ENCODE measurements at regions not wholly inside any gene's neighbourhood (a gene's known extent, or its start where the extent isn't known, plus 50 kb on each side); places are given as distances from the start of the nearest gene placed in this dataset.

DNA sequence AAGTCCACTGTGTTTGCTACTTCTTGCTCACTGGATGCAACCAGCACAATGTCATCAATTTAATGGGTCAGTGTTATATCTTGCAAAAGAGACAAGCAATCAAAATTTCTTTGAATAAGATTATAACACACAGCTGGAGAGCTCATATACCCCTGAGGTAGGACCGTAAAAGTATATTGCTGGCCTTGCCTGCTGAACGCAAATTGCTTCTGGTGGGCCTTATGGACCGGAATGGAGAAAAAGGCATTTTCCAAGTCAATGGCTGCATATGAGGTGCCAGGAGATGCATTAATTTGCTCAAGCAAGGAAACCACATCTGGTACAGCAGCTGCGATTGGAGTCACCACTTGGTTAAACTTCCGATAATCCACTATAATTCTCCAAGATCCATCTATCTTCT, 119.1 kb downstream of the ZNF280B start:
- TF ChIP-seq, protein P1, sequence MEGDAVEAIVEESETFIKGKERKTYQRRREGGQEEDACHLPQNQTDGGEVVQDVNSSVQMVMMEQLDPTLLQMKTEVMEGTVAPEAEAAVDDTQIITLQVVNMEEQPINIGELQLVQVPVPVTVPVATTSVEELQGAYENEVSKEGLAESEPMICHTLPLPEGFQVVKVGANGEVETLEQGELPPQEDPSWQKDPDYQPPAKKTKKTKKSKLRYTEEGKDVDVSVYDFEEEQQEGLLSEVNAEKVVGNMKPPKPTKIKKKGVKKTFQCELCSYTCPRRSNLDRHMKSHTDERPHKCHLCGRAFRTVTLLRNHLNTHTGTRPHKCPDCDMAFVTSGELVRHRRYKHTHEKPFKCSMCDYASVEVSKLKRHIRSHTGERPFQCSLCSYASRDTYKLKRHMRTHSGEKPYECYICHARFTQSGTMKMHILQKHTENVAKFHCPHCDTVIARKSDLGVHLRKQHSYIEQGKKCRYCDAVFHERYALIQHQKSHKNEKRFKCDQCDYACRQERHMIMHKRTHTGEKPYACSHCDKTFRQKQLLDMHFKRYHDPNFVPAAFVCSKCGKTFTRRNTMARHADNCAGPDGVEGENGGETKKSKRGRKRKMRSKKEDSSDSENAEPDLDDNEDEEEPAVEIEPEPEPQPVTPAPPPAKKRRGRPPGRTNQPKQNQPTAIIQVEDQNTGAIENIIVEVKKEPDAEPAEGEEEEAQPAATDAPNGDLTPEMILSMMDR (conservative IDR thresholded peaks at IDR 0.05): no peak
- Mint-ChIP-seq H3K4me3 (no peak overlapping the region), H3K4me1 (peaks cover 18% of the 10 kb centered on the region), H3K27me3 (ENCODE audit: insufficient read depth) (peaks cover 99% of the 10 kb centered on the region), H3K27ac (no peak overlapping the region), H3K9me3 (peaks cover 11% of the 10 kb centered on the region), H3K36me3 (ENCODE audit: low read depth) (no peaks in the 10 kb centered on the region)
- Histone ChIP-seq H3K27ac (ENCODE audit: low read depth, low read length) (no peak overlapping the region), H3K9me3 (ENCODE audit: control insufficient read depth, low read length) (peaks cover 12% of the 10 kb centered on the region), H3K27me3 (ENCODE audit: control insufficient read depth, insufficient read depth, low read length, poor library complexity, severe bottlenecking) (peaks cover 89% of the 10 kb centered on the region), H3K36me3 (ENCODE audit: control insufficient read depth, insufficient read depth, low read length) (no peaks in the 10 kb centered on the region), H3K9ac (ENCODE audit: extremely low read depth, low read length, poor library complexity, severe bottlenecking) (no peak overlapping the region), H3K4me3 (ENCODE audit: low read length) (no peak overlapping the region), H3K4me1 (ENCODE audit: control insufficient read depth, insufficient read depth, low read length) (peaks cover 8% of the 10 kb centered on the region)
- WGBS, 2 experiments (ENCODE audit: insufficient coverage in 1 of 2, insufficient read length in 1 of 2): 95 to 96% methylated on average over 4 to 5 of the region's 5 CpGs
- no peak for DNase-seq

GRCh38 chr22:22390989-22391388, 117.6 kb downstream of the ZNF280B start:
- Histone ChIP-seq H3K27me3 (ENCODE audit: control insufficient read depth, insufficient read depth, low read length, poor library complexity, severe bottlenecking) (peaks cover 89% of the 10 kb centered on the region), H3K27ac (ENCODE audit: low read depth, low read length) (no peak overlapping the region), H3K9me3 (ENCODE audit: control insufficient read depth, low read length) (peaks cover 12% of the 10 kb centered on the region), H3K4me1 (ENCODE audit: control insufficient read depth, insufficient read depth, low read length) (peaks cover 8% of the 10 kb centered on the region), H3K36me3 (ENCODE audit: control insufficient read depth, insufficient read depth, low read length) (no peaks in the 10 kb centered on the region), H3K9ac (ENCODE audit: extremely low read depth, low read length, poor library complexity, severe bottlenecking) (no peak overlapping the region), H3K4me3 (ENCODE audit: low read length) (no peak overlapping the region)
- Mint-ChIP-seq H3K4me3 (no peak overlapping the region), H3K9me3 (peaks cover 11% of the 10 kb centered on the region), H3K27me3 (ENCODE audit: insufficient read depth) (peaks cover 99% of the 10 kb centered on the region), H3K36me3 (ENCODE audit: low read depth) (no peaks in the 10 kb centered on the region), H3K27ac (no peak overlapping the region), H3K4me1 (peaks cover 18% of the 10 kb centered on the region)
- WGBS, 2 experiments (ENCODE audit: insufficient coverage in 1 of 2, insufficient read length in 1 of 2): 86 to 92% methylated on average over 4 of the region's 4 CpGs
- TF ChIP-seq, protein P1 (conservative IDR thresholded peaks at IDR 0.05): no peak
- DNase-seq: no peak

GRCh38 chr22:22391543-22391942, 117.0 kb downstream of the ZNF280B start:
- H3K27me3 ChIP-seq (ENCODE audit: control insufficient read depth, insufficient read depth, low read length, poor library complexity, severe bottlenecking): peaks cover 89% of the 10 kb centered on the region
- DNase-seq: no peak

More at GRCh38 chr22:22391543-22391942, 117.0 kb downstream of the ZNF280B start:
- no peak overlapping the region for H3K27ac Mint-ChIP-seq
- Histone ChIP-seq H3K9ac (ENCODE audit: extremely low read depth, low read length, poor library complexity, severe bottlenecking) (no peak overlapping the region), H3K4me1 (ENCODE audit: control insufficient read depth, insufficient read depth, low read length) (peaks cover 7% of the 10 kb centered on the region), H3K9me3 (ENCODE audit: control insufficient read depth, low read length) (peaks cover 12% of the 10 kb centered on the region), H3K36me3 (ENCODE audit: control insufficient read depth, insufficient read depth, low read length) (no peaks in the 10 kb centered on the region), H3K4me3 (ENCODE audit: low read length) (no peak overlapping the region), H3K27ac (ENCODE audit: low read depth, low read length) (no peak overlapping the region)
- H3K4me1 Mint-ChIP-seq: peaks cover 13% of the 10 kb centered on the region
- H3K9me3 Mint-ChIP-seq: peaks cover 11% of the 10 kb centered on the region
- no peaks in the 10 kb centered on the region for H3K36me3 Mint-ChIP-seq (ENCODE audit: low read depth)
- peaks cover 99% of the 10 kb centered on the region for H3K27me3 Mint-ChIP-seq (ENCODE audit: insufficient read depth)
- TF ChIP-seq, protein P1 (conservative IDR thresholded peaks at IDR 0.05): no peak
- no peak overlapping the region for H3K4me3 Mint-ChIP-seq

All from endodermal cell (in vitro differentiated cells).